GM13976 (cell line): ENCODE measurements at regions not wholly inside any gene's neighbourhood (a gene's known extent, or its start where the extent isn't known, plus 50 kb on each side); places are given as distances from the start of the nearest gene placed in this dataset.
"Not testable (repeated sequence)": the region's sequence is repeated elsewhere in the genome, so short reads cannot be mapped to it uniquely, and the experiment has no call there.

Experiments
- DNase-seq: peaks from one replicate; pipeline ENCODE4 v3.0.0; 2012; ENCODE audit warnings: low spot score
- CTCF ChIP-seq: IDR thresholded peaks from 2 replicates; pipeline ENCODE4 v1.5.1; 2012; ENCODE audit warnings: borderline replicate concordance, mild to moderate bottlenecking; ENCODE audit not compliant: insufficient read depth; ENCODE audit errors: extremely low read depth, missing control alignments, control extremely low read depth
- in situ Hi-C: fragments of 300-500 bp; cut with MboI; formaldehyde crosslinking; loops from one replicate; pipeline ENCODE4 v1.12.0; 2022; ENCODE audit warnings: low sequenced_read_pairs, mixed read lengths, inconsistent platforms; ENCODE audit not compliant: unreplicated experiment

GRCh38 chr1:99374109-99374508, 109.8 kb downstream of the PLPPR4 start:
- DNase-seq: no peak
- TF ChIP-seq CTCF: no peak
- in situ Hi-C loops: no loop called here

- DNase-seq, in situ Hi-C loops: not testable (repeated sequence)
Observed at GRCh38 chr1:99374693-99375092, 110.4 kb downstream of the PLPPR4 start.

- in situ Hi-C loops: no loop called here
- TF ChIP-seq CTCF: no peak
- no peak for DNase-seq
Observed at GRCh38 chr1:99384021-99384420, 119.7 kb downstream of the PLPPR4 start.

GRCh38 chr1:99385852-99386251, 121.6 kb downstream of the PLPPR4 start:
- TF ChIP-seq CTCF: no peak
- in situ Hi-C loops: no loop called here
- no peak for DNase-seq

GRCh38 chr1:99396389-99396788, 132.1 kb downstream of the PLPPR4 start:
- in situ Hi-C loops: no loop called here
- DNase-seq: no peak
- TF ChIP-seq CTCF: no peak

- TF ChIP-seq CTCF: no peak
- in situ Hi-C loops: no loop called here
- DNase-seq: no peak
Observed at GRCh38 chr1:99397029-99397428, 132.7 kb downstream of the PLPPR4 start.

- no peak for TF ChIP-seq CTCF
- no peak for DNase-seq
- in situ Hi-C loops: no loop called here
Observed at GRCh38 chr1:99397863-99398262, 133.6 kb downstream of the PLPPR4 start.

GRCh38 chr1:99401556-99401955, 137.3 kb downstream of the PLPPR4 start:
- DNase-seq, in situ Hi-C loops: not testable (repeated sequence)

- DNase-seq, in situ Hi-C loops: not testable (repeated sequence)
Observed at GRCh38 chr1:99404399-99404798, 140.1 kb downstream of the PLPPR4 start.

- DNase-seq, in situ Hi-C loops: not testable (repeated sequence)
Observed at GRCh38 chr1:99405325-99405724, 141.0 kb downstream of the PLPPR4 start.
